ENCODE measurements at regions not wholly inside any gene's neighbourhood (a gene's known extent, or its start where the extent isn't known, plus 50 kb on each side); places are given as distances from the start of the nearest gene placed in this dataset.

DNA sequence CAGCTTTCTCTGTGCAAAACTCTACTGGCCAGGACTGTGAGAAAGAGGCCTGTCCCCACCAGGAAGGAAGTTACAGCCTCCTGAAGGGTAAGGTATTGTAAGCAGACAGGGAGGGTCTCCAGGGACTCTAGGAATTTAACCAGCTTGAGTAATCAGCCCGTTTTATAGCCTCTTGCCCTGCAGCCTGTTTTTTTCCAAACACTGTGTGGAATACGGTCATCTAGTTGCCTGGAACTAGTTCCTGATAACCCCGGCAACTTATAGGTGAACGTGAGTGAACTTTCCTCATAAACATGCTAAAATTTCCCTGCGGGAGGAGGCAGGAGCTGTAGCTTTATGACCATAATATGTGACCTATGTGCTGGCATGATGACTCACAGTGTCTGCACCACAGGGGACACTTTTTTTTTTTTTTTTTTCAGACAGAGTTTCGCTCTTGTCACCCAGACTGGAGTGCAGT is 60.1 kb upstream of the DAZL start:
- Histone ChIP-seq H3K9me2 (replicated peaks; ENCODE audit: low read depth, low read length) (no peaks in the 10 kb centered on the region), H3K4me1 (ENCODE audit: insufficient read depth, low read length, poor library complexity, severe bottlenecking) (peaks cover 11% of the 10 kb centered on the region), H2AFZ (ENCODE audit: low read length) (peak overlapping the region; percentile 66), H3K36me3 (ENCODE audit: insufficient read depth, low read length) (no peaks in the 10 kb centered on the region), H4K20me1 (ENCODE audit: insufficient read depth, low read length, poor library complexity, severe bottlenecking) (no peaks in the 10 kb centered on the region), H3K27me3 (ENCODE audit: insufficient read depth, low read length, poor library complexity, severe bottlenecking) (no peaks in the 10 kb centered on the region), H3K4me3 (ENCODE audit: low read length, poor library complexity, severe bottlenecking) (peak overlapping the region; percentile 48), H3K4me2 (ENCODE audit: low read depth, low read length, poor library complexity, severe bottlenecking) (peak overlapping the region; percentile 64), H3K9ac (ENCODE audit: low read depth, low read length, poor library complexity, severe bottlenecking) (peak overlapping the region; percentile 49), H3F3A (ENCODE audit: low read depth) (no peaks in the 10 kb centered on the region), H3K9me3 (ENCODE audit: insufficient read depth, low read depth, low read length) (no peaks in the 10 kb centered on the region; the same call in 1 of the 2 replicates), H3K79me2 (ENCODE audit: insufficient read depth, low read length) (no peaks in the 10 kb centered on the region)
- TF ChIP-seq, protein P1, sequence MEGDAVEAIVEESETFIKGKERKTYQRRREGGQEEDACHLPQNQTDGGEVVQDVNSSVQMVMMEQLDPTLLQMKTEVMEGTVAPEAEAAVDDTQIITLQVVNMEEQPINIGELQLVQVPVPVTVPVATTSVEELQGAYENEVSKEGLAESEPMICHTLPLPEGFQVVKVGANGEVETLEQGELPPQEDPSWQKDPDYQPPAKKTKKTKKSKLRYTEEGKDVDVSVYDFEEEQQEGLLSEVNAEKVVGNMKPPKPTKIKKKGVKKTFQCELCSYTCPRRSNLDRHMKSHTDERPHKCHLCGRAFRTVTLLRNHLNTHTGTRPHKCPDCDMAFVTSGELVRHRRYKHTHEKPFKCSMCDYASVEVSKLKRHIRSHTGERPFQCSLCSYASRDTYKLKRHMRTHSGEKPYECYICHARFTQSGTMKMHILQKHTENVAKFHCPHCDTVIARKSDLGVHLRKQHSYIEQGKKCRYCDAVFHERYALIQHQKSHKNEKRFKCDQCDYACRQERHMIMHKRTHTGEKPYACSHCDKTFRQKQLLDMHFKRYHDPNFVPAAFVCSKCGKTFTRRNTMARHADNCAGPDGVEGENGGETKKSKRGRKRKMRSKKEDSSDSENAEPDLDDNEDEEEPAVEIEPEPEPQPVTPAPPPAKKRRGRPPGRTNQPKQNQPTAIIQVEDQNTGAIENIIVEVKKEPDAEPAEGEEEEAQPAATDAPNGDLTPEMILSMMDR (conservative IDR thresholded peaks at IDR 0.05; ENCODE audit: low read length): no peak
- no peak for TF ChIP-seq EZH2phosphoT487 (IDR thresholded peaks at IDR 0.05; ENCODE audit: borderline replicate concordance)

GRCh38 chr3:16666206-16666605 is 61.0 kb upstream of the DAZL start:
- Histone ChIP-seq H2AFZ (ENCODE audit: low read length) (no peak overlapping the region), H3K4me1 (ENCODE audit: insufficient read depth, low read length, poor library complexity, severe bottlenecking) (peaks cover 11% of the 10 kb centered on the region), H3F3A (ENCODE audit: low read depth) (no peaks in the 10 kb centered on the region), H4K20me1 (ENCODE audit: insufficient read depth, low read length, poor library complexity, severe bottlenecking) (no peaks in the 10 kb centered on the region), H3K4me2 (ENCODE audit: low read depth, low read length, poor library complexity, severe bottlenecking) (no peak overlapping the region), H3K27me3 (ENCODE audit: insufficient read depth, low read length, poor library complexity, severe bottlenecking) (no peaks in the 10 kb centered on the region), H3K4me3 (ENCODE audit: low read length, poor library complexity, severe bottlenecking) (no peak overlapping the region), H3K36me3 (ENCODE audit: insufficient read depth, low read length) (no peaks in the 10 kb centered on the region), H3K9me3 (ENCODE audit: insufficient read depth, low read depth, low read length) (no peaks in the 10 kb centered on the region), H3K79me2 (ENCODE audit: insufficient read depth, low read length) (no peaks in the 10 kb centered on the region), H3K9ac (ENCODE audit: low read depth, low read length, poor library complexity, severe bottlenecking) (no peak overlapping the region), H3K9me2 (replicated peaks; ENCODE audit: low read depth, low read length) (no peaks in the 10 kb centered on the region)
- TF ChIP-seq EZH2phosphoT487 (IDR thresholded peaks at IDR 0.05; ENCODE audit: borderline replicate concordance): no peak
- TF ChIP-seq, protein P1 (conservative IDR thresholded peaks at IDR 0.05; ENCODE audit: low read length): no peak

DNA sequence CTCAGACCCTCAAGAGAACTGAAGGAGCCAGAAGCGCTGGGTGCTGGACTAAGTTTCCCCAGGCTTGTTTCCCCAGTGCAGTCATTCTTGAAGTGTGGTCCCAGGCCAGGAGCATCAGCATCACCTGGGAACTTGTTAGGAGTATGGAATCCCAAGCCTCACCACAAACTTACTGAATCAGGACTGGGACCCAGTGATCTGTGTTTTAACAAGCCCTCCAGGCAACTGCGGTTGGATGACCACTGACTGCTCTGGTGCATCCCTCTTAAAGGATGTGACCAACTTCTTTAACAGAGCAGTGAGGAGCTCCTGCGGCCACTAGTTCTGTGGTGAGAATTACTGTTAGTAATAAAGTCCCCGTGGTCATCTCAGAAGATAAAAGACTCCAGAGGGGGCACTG is 62.4 kb upstream of the DAZL start:
- H3K4me2 ChIP-seq (ENCODE audit: low read depth, low read length, poor library complexity, severe bottlenecking): no peak overlapping the region
- H4K20me1 ChIP-seq (ENCODE audit: insufficient read depth, low read length, poor library complexity, severe bottlenecking): no peaks in the 10 kb centered on the region
- no peaks in the 10 kb centered on the region for H3K36me3 ChIP-seq (ENCODE audit: insufficient read depth, low read length)
- no peaks in the 10 kb centered on the region for H3K9me2 ChIP-seq (replicated peaks; ENCODE audit: low read depth, low read length)
- H3K4me1 ChIP-seq (ENCODE audit: insufficient read depth, low read length, poor library complexity, severe bottlenecking): peaks cover 11% of the 10 kb centered on the region
- no peak overlapping the region for H3K4me3 ChIP-seq (ENCODE audit: low read length, poor library complexity, severe bottlenecking)
- no peaks in the 10 kb centered on the region for H3K9me3 ChIP-seq (ENCODE audit: insufficient read depth, low read depth, low read length)
- H3K79me2 ChIP-seq (ENCODE audit: insufficient read depth, low read length): no peaks in the 10 kb centered on the region
- H2AFZ ChIP-seq (ENCODE audit: low read length): no peak overlapping the region
- no peaks in the 10 kb centered on the region for H3K27me3 ChIP-seq (ENCODE audit: insufficient read depth, low read length, poor library complexity, severe bottlenecking)
- H3F3A ChIP-seq (ENCODE audit: low read depth): no peaks in the 10 kb centered on the region
- H3K9ac ChIP-seq (ENCODE audit: low read depth, low read length, poor library complexity, severe bottlenecking): no peak overlapping the region
- TF ChIP-seq, protein P1 (conservative IDR thresholded peaks at IDR 0.05; ENCODE audit: low read length): no peak
- no peak for TF ChIP-seq EZH2phosphoT487 (IDR thresholded peaks at IDR 0.05; ENCODE audit: borderline replicate concordance)

Data from Loucy (cell line).